PC-9 (cell line): ENCODE measurements at regions not wholly inside any gene's neighbourhood (a gene's known extent, or its start where the extent isn't known, plus 50 kb on each side); places are given as distances from the start of the nearest gene placed in this dataset.

Experiments used
- BruUV-seq: library from RNA; stranded (reverse); fragments of 400-500 nt; replicated peaks from 2 replicates; lab custom pipeline; 2021; lab: Mats Ljungman, UMichigan
- CTCF ChIA-PET: fragments of 300-600 bp; sonication (Branson Sonifier 250); formaldehyde crosslinking; loops from one replicate; lab custom pipeline; 2022; ENCODE audit warnings: antibody characterized with exemption; lab: Charles Lee
- POLR2A ChIA-PET: fragments of 300-600 bp; sonication (Branson Sonifier 250); formaldehyde crosslinking; loops from one replicate; lab custom pipeline; 2022; ENCODE audit warnings: antibody characterized with exemption; ENCODE audit not compliant: unreplicated experiment; lab: Charles Lee
- DNase-seq, 2 experiments: peaks; one replicate each; pipeline versions ENCODE4 v3.0.0 to v3.0.0-alpha.2; 2015 to 2022; ENCODE audit warnings: mixed read lengths in 1 of 2
- H2AFZ ChIP-seq: fragments of 200-600 bp; sonication (generic); 2 replicates; pipeline ENCODE4 v1.8.1; 2017; ENCODE audit warnings: antibody characterized with exemption
- H3F3A ChIP-seq: fragments of 200-600 bp; sonication (generic); 2 replicates; pipeline ENCODE4 v1.8.1; 2017; ENCODE audit warnings: antibody characterized with exemption, mild to moderate bottlenecking, low read depth; ENCODE audit not compliant: insufficient read depth
- H3K27ac ChIP-seq: fragments of 200-600 bp; sonication (generic); 2 replicates; pipeline ENCODE4 v1.6.1; 2016; ENCODE audit warnings: mixed run types
- H3K27me3 ChIP-seq: fragments of 200-600 bp; sonication (generic); 2 replicates; pipeline ENCODE4 v1.6.1; 2016; ENCODE audit warnings: low read depth, mixed run types; ENCODE audit not compliant: insufficient read depth
- H3K36me3 ChIP-seq: fragments of 200-600 bp; sonication (generic); 2 replicates; pipeline ENCODE4 v1.6.1; 2016; ENCODE audit warnings: low read depth, mixed run types
- H3K4me1 ChIP-seq: fragments of 200-600 bp; sonication (generic); replicated peaks from 2 replicates; pipeline ENCODE4 v1.6.1; 2016; ENCODE audit warnings: mixed run types; ENCODE audit not compliant: insufficient read depth
- H3K4me2 ChIP-seq: fragments of 200-600 bp; sonication (generic); 2 replicates; pipeline ENCODE4 v1.6.1; 2017; ENCODE audit warnings: mixed run types
- H3K4me3 ChIP-seq: fragments of 200-600 bp; sonication (generic); 2 replicates; pipeline ENCODE4 v1.6.1; 2016; ENCODE audit warnings: mixed run types
- H3K79me2 ChIP-seq: fragments of 200-600 bp; sonication (generic); 2 replicates; pipeline ENCODE4 v1.6.1; 2017; ENCODE audit warnings: low read depth, mixed run types
- H3K9me2 ChIP-seq: fragments of 200-600 bp; sonication (generic); 2 replicates; pipeline ENCODE4 v1.8.1; 2017; ENCODE audit warnings: mild to moderate bottlenecking; ENCODE audit not compliant: insufficient read depth
- H3K9me3 ChIP-seq: fragments of 200-600 bp; sonication (generic); 2 replicates; pipeline ENCODE4 v1.8.1; 2016; ENCODE audit warnings: low read depth; ENCODE audit not compliant: insufficient read depth
- H4K20me1 ChIP-seq: fragments of 200-600 bp; sonication (generic); 2 replicates; pipeline ENCODE4 v1.8.1; 2017; ENCODE audit not compliant: insufficient read depth
- EZH2 ChIP-seq: fragments of 200-600 bp; sonication (generic); IDR thresholded peaks from 2 replicates; pipeline ENCODE4 v1.8.0; 2017; ENCODE audit warnings: antibody characterized with exemption, low read depth
- intact Hi-C: fragments of 100-400 bp; cut with micrococcal nuclease; formaldehyde crosslinking; loops from one replicate; pipeline ENCODE4 v1.10.0; 2022; ENCODE audit not compliant: unreplicated experiment
- TF ChIP-seq, protein P1 (sequence below): fragments of 200-600 bp; sonication (generic); conservative IDR thresholded peaks from 2 replicates; pipeline ENCODE4 v1.6.1; 2017; ENCODE audit warnings: mixed run types, antibody characterized with exemption, mild to moderate bottlenecking, moderate library complexity

DNA sequence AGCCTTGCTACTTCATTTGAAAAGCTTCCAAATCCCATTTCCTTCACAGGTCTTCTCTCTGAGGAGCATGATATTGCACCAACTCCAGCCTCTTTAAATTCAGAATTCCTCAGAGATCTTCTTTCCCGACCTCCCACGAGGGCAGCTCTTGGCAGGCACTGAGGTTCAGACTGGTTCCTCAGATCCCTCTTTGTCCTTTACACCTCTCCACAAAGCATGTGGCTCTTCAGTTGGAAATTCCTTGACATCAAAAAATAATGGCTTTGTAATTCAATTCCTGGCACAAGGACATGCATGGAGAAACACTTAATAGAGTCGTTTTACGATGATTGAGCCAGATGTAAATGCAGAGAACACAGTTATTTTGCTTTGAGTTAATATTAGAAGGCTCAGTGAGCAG lies 63.2 kb upstream of the TMX1 start:
- ChIA-PET POLR2A (no interaction called here), CTCF (no interaction called here)
- no peaks in the 10 kb centered on the region for H3K79me2 ChIP-seq
- no peaks in the 10 kb centered on the region for H3K36me3 ChIP-seq
- no peaks in the 10 kb centered on the region for H3K4me1 ChIP-seq
- H3K9me2 ChIP-seq: no peaks in the 10 kb centered on the region
- TF ChIP-seq EZH2: no peak
- TF ChIP-seq, protein P1, sequence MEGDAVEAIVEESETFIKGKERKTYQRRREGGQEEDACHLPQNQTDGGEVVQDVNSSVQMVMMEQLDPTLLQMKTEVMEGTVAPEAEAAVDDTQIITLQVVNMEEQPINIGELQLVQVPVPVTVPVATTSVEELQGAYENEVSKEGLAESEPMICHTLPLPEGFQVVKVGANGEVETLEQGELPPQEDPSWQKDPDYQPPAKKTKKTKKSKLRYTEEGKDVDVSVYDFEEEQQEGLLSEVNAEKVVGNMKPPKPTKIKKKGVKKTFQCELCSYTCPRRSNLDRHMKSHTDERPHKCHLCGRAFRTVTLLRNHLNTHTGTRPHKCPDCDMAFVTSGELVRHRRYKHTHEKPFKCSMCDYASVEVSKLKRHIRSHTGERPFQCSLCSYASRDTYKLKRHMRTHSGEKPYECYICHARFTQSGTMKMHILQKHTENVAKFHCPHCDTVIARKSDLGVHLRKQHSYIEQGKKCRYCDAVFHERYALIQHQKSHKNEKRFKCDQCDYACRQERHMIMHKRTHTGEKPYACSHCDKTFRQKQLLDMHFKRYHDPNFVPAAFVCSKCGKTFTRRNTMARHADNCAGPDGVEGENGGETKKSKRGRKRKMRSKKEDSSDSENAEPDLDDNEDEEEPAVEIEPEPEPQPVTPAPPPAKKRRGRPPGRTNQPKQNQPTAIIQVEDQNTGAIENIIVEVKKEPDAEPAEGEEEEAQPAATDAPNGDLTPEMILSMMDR: no peak
- intact Hi-C loops: no loop called here
- no peaks in the 10 kb centered on the region for H4K20me1 ChIP-seq
- no peak for DNase-seq
- H3K4me2 ChIP-seq: no peak overlapping the region
- no peaks in the 10 kb centered on the region for H3F3A ChIP-seq
- H3K27me3 ChIP-seq: peaks cover 10% of the 10 kb centered on the region
- BruUV-seq: no TSS peak
- H3K27ac ChIP-seq: no peak overlapping the region
- no peak overlapping the region for H3K4me3 ChIP-seq
- no peak overlapping the region for H2AFZ ChIP-seq
- no peaks in the 10 kb centered on the region for H3K9me3 ChIP-seq

DNA sequence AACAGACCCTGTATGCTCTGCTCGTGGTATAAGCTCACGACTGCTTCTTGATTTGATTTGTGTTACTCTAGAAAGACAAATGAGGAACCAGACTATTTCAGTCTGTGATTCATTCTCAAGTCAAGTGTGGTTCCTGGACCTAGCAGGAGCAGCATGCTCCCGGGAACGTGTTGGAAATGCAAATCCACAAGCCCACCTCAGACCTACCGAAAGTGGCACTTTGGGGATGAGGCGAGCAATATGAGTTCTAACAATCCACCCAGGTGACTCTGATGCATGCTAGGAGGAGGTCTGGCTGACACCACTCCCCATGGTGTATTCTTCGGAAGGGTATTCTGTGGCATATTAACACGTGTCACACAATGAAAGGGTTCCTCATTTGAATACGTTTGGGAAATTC lies 59.5 kb upstream of the TMX1 start:
- H3K79me2 ChIP-seq: no peaks in the 10 kb centered on the region
- DNase-seq: no peak
- POLR2A ChIA-PET: no interaction called here
- H2AFZ ChIP-seq: no peak overlapping the region
- H3K4me2 ChIP-seq: no peak overlapping the region
- H3K27me3 ChIP-seq: peaks cover 3% of the 10 kb centered on the region; the same call in 1 of the 2 replicates
- TF ChIP-seq, protein P1: no peak
- TF ChIP-seq EZH2: no peak
- no peak overlapping the region for H3K4me3 ChIP-seq
- intact Hi-C loops: no loop called here
- no peaks in the 10 kb centered on the region for H3K9me3 ChIP-seq
- no peaks in the 10 kb centered on the region for H3F3A ChIP-seq
- no peaks in the 10 kb centered on the region for H3K9me2 ChIP-seq
- BruUV-seq: no TSS peak
- H3K27ac ChIP-seq: no peak overlapping the region
- no peaks in the 10 kb centered on the region for H4K20me1 ChIP-seq
- CTCF ChIA-PET: no interaction called here
- no peaks in the 10 kb centered on the region for H3K4me1 ChIP-seq
- H3K36me3 ChIP-seq: no peaks in the 10 kb centered on the region

DNA sequence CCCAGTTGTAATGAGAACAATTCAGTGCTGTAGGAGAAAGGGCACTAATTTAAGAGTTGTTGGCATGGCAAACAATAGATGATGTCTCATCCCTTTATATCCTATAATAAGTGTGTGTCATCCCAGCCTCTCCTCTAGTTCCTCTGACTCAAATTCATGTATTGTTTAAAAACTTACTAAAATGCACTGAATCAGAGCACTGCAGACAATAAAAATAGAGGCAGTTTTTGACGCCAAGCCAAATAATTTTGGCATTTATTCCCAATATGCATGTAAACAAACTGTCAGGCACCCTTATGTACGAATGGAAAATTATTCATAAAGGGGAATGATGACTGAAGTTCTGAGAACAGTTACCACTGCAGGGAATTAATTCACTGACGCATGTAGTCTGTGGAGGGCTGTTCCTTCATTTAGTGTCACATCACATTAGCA lies 57.9 kb upstream of the TMX1 start:
- Histone ChIP-seq H2AFZ (no peak overlapping the region), H3K4me1 (no peaks in the 10 kb centered on the region), H3F3A (no peaks in the 10 kb centered on the region), H3K9me2 (no peaks in the 10 kb centered on the region; the same call in 1 of the 2 replicates), H4K20me1 (no peaks in the 10 kb centered on the region), H3K27ac (no peak overlapping the region), H3K36me3 (no peaks in the 10 kb centered on the region), H3K79me2 (no peaks in the 10 kb centered on the region), H3K4me2 (no peak overlapping the region), H3K27me3 (no peaks in the 10 kb centered on the region), H3K9me3 (no peaks in the 10 kb centered on the region), H3K4me3 (no peak overlapping the region)
- no peak for TF ChIP-seq EZH2
- TF ChIP-seq, protein P1: no peak
- no TSS peak for BruUV-seq
- CTCF ChIA-PET: no interaction called here
- DNase-seq: no peak
- intact Hi-C loops: no loop called here
- POLR2A ChIA-PET: no interaction called here
